Lower lobe of right lung (tissue), 2 donors: ENCODE measurements at regions not wholly inside any gene's neighbourhood (a gene's known extent, or its start where the extent isn't known, plus 50 kb on each side); places are given as distances from the start of the nearest gene placed in this dataset.

Experiments used
- ATAC-seq, 2 donors: fragments of 200-7000 bp; cut with Tn5 transposase; one replicate each; pipeline ENCODE4 v1.9.1; 2020 to 2022; ENCODE audit warnings: mild to moderate bottlenecking in 2 of 2, moderate library complexity in 2 of 2
- DNase-seq: peaks from one replicate; pipeline ENCODE4 v3.0.0-alpha.2; 2020
- H3K27ac ChIP-seq: fragments of 200-600 bp; one replicate; pipeline ENCODE4 v1.8.0; 2022
- H3K27me3 ChIP-seq: fragments of 200-600 bp; one replicate; pipeline ENCODE4 v1.8.0; 2022; ENCODE audit warnings: low read depth
- H3K36me3 ChIP-seq: fragments of 200-600 bp; one replicate; pipeline ENCODE4 v1.8.0; 2022; ENCODE audit warnings: mild to moderate bottlenecking
- H3K4me1 ChIP-seq: fragments of 200-600 bp; one replicate; pipeline ENCODE4 v1.8.0; 2022
- H3K4me3 ChIP-seq: fragments of 200-600 bp; one replicate; pipeline ENCODE4 v1.8.0; 2022; ENCODE audit warnings: mild to moderate bottlenecking
- H3K9me3 ChIP-seq: fragments of 200-600 bp; one replicate; pipeline ENCODE4 v1.8.0; 2022
- CTCF ChIP-seq: fragments of 200-600 bp; IDR thresholded peaks from one replicate; pipeline ENCODE4 v1.8.0; 2022; ENCODE audit warnings: antibody characterized with exemption, mild to moderate bottlenecking
- intact Hi-C: fragments of 100-400 bp; cut with DNase I; formaldehyde crosslinking; loops from one replicate; pipeline ENCODE4 v1.11.0; 2022
- donor health status: DM: no; HTN: yes; CAD: no; lungs with severe emphysema.

- ATAC-seq (peak in 1 of 2 donors; percentile 59), DNase-seq (no peak)
- TF ChIP-seq CTCF: no peak
- intact Hi-C loops: no loop called here
- Histone ChIP-seq H3K36me3 (no peaks in the 10 kb centered on the region), H3K27me3 (no peaks in the 10 kb centered on the region), H3K9me3 (no peaks in the 10 kb centered on the region), H3K4me3 (no peak overlapping the region), H3K4me1 (no peaks in the 10 kb centered on the region), H3K27ac (no peak overlapping the region)
These were observed 52.3 kb downstream of the MRPL57 start for GRCh38 chr13:21228738-21229137.

GRCh38 chr13:21229241-21230024, 53.0 kb downstream of the MRPL57 start:
- no peaks in the 10 kb centered on the region for H3K36me3 ChIP-seq
- no peaks in the 10 kb centered on the region for H3K9me3 ChIP-seq
- intact Hi-C loops: no loop called here
- H3K4me3 ChIP-seq: no peak overlapping the region
- no peak for TF ChIP-seq CTCF
- H3K27me3 ChIP-seq: no peaks in the 10 kb centered on the region
- no peak for ATAC-seq
- H3K27ac ChIP-seq: no peak overlapping the region
- DNase-seq: no peak
- no peaks in the 10 kb centered on the region for H3K4me1 ChIP-seq

GRCh38 chr13:21230516-21230915, 54.1 kb downstream of the MRPL57 start:
- TF ChIP-seq CTCF: no peak
- Histone ChIP-seq H3K27ac (no peak overlapping the region), H3K4me1 (no peaks in the 10 kb centered on the region), H3K4me3 (no peak overlapping the region), H3K36me3 (no peaks in the 10 kb centered on the region), H3K27me3 (no peaks in the 10 kb centered on the region), H3K9me3 (no peaks in the 10 kb centered on the region)
- DNase-seq: no peak
- intact Hi-C loops: no loop called here
- no peak for ATAC-seq

- no peak for ATAC-seq
- TF ChIP-seq CTCF: no peak
- intact Hi-C loops: no loop called here
These were observed 55.0 kb downstream of the MRPL57 start for GRCh38 chr13:21231426-21231940.

GRCh38 chr13:21232196-21232595, 55.7 kb downstream of the MRPL57 start:
- peak; percentile 9 to 16 for ATAC-seq
- no peak overlapping the region for H3K4me3 ChIP-seq

More at GRCh38 chr13:21231426-21231940, 55.0 kb downstream of the MRPL57 start:
- no peak for DNase-seq
- H3K27ac ChIP-seq: no peak overlapping the region
- H3K9me3 ChIP-seq: no peaks in the 10 kb centered on the region
- no peaks in the 10 kb centered on the region for H3K4me1 ChIP-seq
- no peaks in the 10 kb centered on the region for H3K27me3 ChIP-seq
- H3K4me3 ChIP-seq: no peak overlapping the region
- H3K36me3 ChIP-seq: no peaks in the 10 kb centered on the region

More at GRCh38 chr13:21232196-21232595, 55.7 kb downstream of the MRPL57 start:
- intact Hi-C loops: no loop called here
- Histone ChIP-seq H3K27ac (no peak overlapping the region), H3K9me3 (no peaks in the 10 kb centered on the region), H3K27me3 (no peaks in the 10 kb centered on the region), H3K36me3 (no peaks in the 10 kb centered on the region), H3K4me1 (no peaks in the 10 kb centered on the region)
- TF ChIP-seq CTCF: no peak
- DNase-seq: no peak
